Pancreas (tissue), 10 donors: ENCODE measurements at regions not wholly inside any gene's neighbourhood (a gene's known extent, or its start where the extent isn't known, plus 50 kb on each side); places are given as distances from the start of the nearest gene placed in this dataset.

Experiments
- ATAC-seq, 4 donors: fragments of 200-7000 bp; cut with Tn5 transposase; one replicate each; pipeline versions ENCODE4 v1.8.0 to v1.9.1; 2020; ENCODE audit warnings: mild to moderate bottlenecking in 4 of 4, moderate library complexity in 4 of 4
- DNase-seq, 6 donors: peaks; one replicate each; pipeline ENCODE4 v3.0.0-alpha.2; 2020
- FAIRE-seq: peaks from 2 replicates; lab custom pipeline; 2012; peaks lifted over from hg19 to GRCh38; lab: Jason Lieb, UNC
- H3K27ac ChIP-seq, 4 donors: fragments of 200-600 bp; sonication (generic); 1 replicate in 3 of 4; 2 replicates in 1 of 4; pipeline versions ENCODE4 v1.5.0 to v1.8.0; 2020
- H3K27me3 ChIP-seq, 4 donors: fragments of 200-600 bp; one replicate each; pipeline ENCODE4 v1.8.0; 2021
- H3K36me3 ChIP-seq, 3 donors: fragments of 200-600 bp; sonication (generic) in 1 of 3; one replicate each; pipeline versions ENCODE4 v1.5.0 to v1.8.0; 2020 to 2021
- H3K4me1 ChIP-seq, 3 donors: fragments of 200-600 bp; one replicate each; pipeline ENCODE4 v1.8.0; 2021
- H3K4me3 ChIP-seq, 4 donors: fragments of 200-600 bp; sonication (generic) in 2 of 4; one replicate each; pipeline versions ENCODE4 v1.5.0 to v1.8.0; 2020 to 2021
- H3K9me3 ChIP-seq, 4 donors: fragments of 200-600 bp; one replicate each; pipeline ENCODE4 v1.8.0; 2021
- WGBS, 2 donors: extraction: QIAGEN DNeasy Blood & Tissue Kit; methylation state at CpG; one replicate each; pipeline ENCODE4 v1.1.7; 2013; 5-methylcytosine and 5-hydroxymethylcytosine counted together
- intact Hi-C, 3 donors: fragments of 100-400 bp; cut with DNase I; formaldehyde crosslinking; loops; one replicate each; pipeline versions ENCODE4 v1.11.1 to v1.14.2; 2022
- TF ChIP-seq, protein P1 (sequence below), 4 donors: fragments of 200-600 bp; sonication (generic) in 3 of 4; IDR thresholded peaks; one replicate each; pipeline versions ENCODE4 v1.5.0 to v1.8.0; 2021; ENCODE audit warnings: antibody characterized with exemption in 4 of 4
- donor health status: healthy with polysubstance abuse.
- donor health status: DM: no; HTN: no; CAD: no; lungs with moderate emphysema.
- donor health status: DM: no; HTN: no; CAD: no.
- donor health status: control.
- donor health status: control.
- donor health status: Bipolar disorder and iron deficiency.
- donor health status: DM: yes; HTN: yes; CAD: no.
- donor health status: DM: no; HTN: no; CAD: no.
- donor health status: DM: no; HTN: no; CAD: no.
- donor health status: DM: yes; HTN: yes; CAD: no.

DNA sequence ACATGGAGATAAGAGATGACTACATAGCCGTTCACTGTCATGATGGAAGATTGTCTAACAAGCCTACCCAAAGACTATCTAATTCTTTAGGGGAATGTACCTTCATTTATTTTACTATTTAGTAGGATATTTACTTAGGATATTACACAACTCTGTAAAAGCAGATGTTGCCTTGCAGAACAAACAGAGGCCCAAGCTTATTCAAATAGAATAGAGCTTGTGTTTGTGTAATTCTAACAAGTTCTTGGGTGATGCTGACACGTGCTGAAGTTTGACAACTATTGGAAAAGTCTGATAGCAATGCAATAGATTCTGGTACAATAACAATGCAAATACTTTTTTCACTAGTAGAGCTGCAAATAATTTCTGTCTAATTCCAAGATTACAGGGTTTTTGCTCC, 447.6 kb downstream of the TOX3 start:
- WGBS, 2 donors = 26 to 28% methylated on average over 2 of the region's 2 CpGs
- TF ChIP-seq, protein P1, sequence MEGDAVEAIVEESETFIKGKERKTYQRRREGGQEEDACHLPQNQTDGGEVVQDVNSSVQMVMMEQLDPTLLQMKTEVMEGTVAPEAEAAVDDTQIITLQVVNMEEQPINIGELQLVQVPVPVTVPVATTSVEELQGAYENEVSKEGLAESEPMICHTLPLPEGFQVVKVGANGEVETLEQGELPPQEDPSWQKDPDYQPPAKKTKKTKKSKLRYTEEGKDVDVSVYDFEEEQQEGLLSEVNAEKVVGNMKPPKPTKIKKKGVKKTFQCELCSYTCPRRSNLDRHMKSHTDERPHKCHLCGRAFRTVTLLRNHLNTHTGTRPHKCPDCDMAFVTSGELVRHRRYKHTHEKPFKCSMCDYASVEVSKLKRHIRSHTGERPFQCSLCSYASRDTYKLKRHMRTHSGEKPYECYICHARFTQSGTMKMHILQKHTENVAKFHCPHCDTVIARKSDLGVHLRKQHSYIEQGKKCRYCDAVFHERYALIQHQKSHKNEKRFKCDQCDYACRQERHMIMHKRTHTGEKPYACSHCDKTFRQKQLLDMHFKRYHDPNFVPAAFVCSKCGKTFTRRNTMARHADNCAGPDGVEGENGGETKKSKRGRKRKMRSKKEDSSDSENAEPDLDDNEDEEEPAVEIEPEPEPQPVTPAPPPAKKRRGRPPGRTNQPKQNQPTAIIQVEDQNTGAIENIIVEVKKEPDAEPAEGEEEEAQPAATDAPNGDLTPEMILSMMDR (IDR thresholded peaks at IDR 0.05) = no peak
- no peaks in the 10 kb centered on the region for H3K36me3 ChIP-seq
- DNase-seq (no peak), FAIRE-seq (no peak), ATAC-seq (peak in 2 of 4 donors; percentile 18 to 51)
- H3K4me1 ChIP-seq = no peaks in the 10 kb centered on the region
- intact Hi-C loops = no loop called here
- H3K9me3 ChIP-seq = no peaks in the 10 kb centered on the region
- no peak overlapping the region for H3K4me3 ChIP-seq
- H3K27ac ChIP-seq = no peak overlapping the region
- no peaks in the 10 kb centered on the region for H3K27me3 ChIP-seq

DNA sequence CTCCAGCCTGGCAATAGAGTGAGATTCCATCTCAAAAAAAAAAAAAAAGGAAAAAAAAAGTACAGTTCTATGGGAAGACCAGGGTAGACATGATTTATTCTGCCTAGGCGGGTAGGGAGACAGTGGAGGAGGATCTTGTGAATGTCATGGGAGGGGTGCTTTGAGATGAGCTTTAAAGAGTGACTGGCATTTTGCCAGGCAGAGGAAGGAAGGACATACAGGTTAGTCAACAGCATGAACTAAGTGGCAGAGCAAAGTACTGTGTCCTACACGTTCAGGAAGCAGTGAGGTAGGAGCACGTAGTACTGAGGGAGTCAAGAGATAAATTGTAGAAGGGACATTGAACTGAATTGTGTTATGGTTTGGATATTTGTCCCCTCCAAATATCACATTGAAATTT, 451.5 kb downstream of the TOX3 start:
- ATAC-seq (no peak), DNase-seq (no peak), FAIRE-seq (no peak)
- TF ChIP-seq, protein P1 (IDR thresholded peaks at IDR 0.05) = no peak
- 70 to 79% methylated on average over 3 of the region's 3 CpGs for WGBS, 2 donors
- Histone ChIP-seq H3K4me1 (no peaks in the 10 kb centered on the region), H3K9me3 (no peaks in the 10 kb centered on the region), H3K36me3 (no peaks in the 10 kb centered on the region), H3K27me3 (no peaks in the 10 kb centered on the region), H3K4me3 (no peak overlapping the region), H3K27ac (no peak overlapping the region)
- intact Hi-C loops = no loop called here

DNA sequence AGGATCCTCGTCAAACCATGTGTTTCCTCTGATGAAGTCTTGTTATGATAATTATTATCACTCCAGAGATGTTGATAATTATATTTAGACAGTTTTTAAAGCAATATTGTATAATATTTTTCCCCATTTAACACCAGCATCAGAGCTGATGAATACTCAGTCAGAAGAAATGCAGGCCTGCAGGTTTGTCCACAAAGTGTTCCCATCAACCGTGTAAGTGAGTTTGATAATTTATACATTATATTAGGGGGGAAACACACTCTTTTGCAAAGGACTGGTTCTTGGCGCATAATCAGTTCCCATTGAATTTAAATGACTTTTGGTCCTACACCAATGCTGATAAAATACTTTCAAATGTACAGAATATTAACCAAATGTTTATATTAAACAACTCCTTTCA, 454.8 kb downstream of the TOX3 start:
- Histone ChIP-seq H3K36me3 (no peaks in the 10 kb centered on the region), H3K4me3 (no peak overlapping the region), H3K27me3 (peaks cover 0 to 3% (median 0%) of the 10 kb centered on the region in 4 donors), H3K9me3 (no peaks in the 10 kb centered on the region), H3K27ac (no peak overlapping the region), H3K4me1 (no peaks in the 10 kb centered on the region)
- intact Hi-C loops = no loop called here
- WGBS, 2 donors = 77 to 86% methylated on average over 3 of the region's 3 CpGs
- no peak for ATAC-seq
- no peak for FAIRE-seq
- TF ChIP-seq, protein P1 (IDR thresholded peaks at IDR 0.05) = no peak
- DNase-seq = no peak

DNA sequence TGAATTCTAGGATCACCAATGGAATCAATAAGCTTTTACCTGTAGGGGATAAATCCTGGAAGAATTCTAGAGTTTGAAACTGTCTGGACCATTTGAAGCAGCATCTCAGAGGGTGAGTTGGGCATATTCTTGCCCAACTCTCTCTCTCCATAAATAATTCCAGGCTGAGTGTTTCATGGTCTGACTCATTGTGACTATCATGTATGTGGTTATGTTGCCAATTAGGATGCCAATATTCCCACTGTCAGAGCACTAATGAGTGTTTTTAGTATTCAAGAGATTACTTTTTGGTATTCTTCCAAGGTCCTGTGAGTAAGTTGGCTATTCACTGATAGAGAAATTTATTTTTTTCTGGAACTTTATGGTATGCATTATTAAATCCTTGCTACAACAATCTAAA, 456.9 kb downstream of the TOX3 start:
- FAIRE-seq (no peak), DNase-seq (no peak), ATAC-seq (no peak)
- TF ChIP-seq, protein P1 (IDR thresholded peaks at IDR 0.05) = no peak
- H3K27me3 ChIP-seq = peaks cover 0 to 6% (median 0%) of the 10 kb centered on the region in 4 donors
- H3K36me3 ChIP-seq = no peaks in the 10 kb centered on the region
- H3K9me3 ChIP-seq = no peaks in the 10 kb centered on the region
- no peak overlapping the region for H3K4me3 ChIP-seq
- no peak overlapping the region for H3K27ac ChIP-seq
- intact Hi-C loops = no loop called here
- no peaks in the 10 kb centered on the region for H3K4me1 ChIP-seq

DNA sequence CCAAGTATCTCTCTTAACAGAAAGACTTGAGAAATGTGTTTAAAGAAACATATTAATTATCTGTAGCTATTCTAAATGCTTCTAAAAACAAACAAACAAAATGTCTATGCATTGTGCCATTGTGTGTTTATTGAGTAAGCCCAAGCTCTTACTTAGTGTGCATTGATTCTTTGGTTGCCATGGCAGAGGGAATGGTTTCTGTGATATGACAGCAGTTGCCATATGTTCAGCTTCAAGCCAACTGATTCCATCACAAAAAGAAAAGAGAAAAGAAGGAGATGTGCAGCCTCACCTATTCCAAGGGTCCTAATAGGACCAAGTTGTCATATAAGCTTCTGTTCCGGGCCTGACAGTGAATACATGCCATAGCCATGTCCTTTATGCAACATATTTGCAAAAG, 457.5 kb downstream of the TOX3 start:
- Histone ChIP-seq H3K27ac (no peak overlapping the region), H3K4me3 (no peak overlapping the region), H3K9me3 (no peaks in the 10 kb centered on the region), H3K36me3 (no peaks in the 10 kb centered on the region), H3K4me1 (no peaks in the 10 kb centered on the region), H3K27me3 (peaks cover 0 to 6% (median 0%) of the 10 kb centered on the region in 4 donors)
- intact Hi-C loops = no loop called here
- TF ChIP-seq, protein P1 (IDR thresholded peaks at IDR 0.05) = no peak
- FAIRE-seq (no peak), ATAC-seq (no peak), DNase-seq (no peak)
- whole genome bisulfite sequencing, 2 donors = 80 to 88% methylated on average over 1 of the region's 1 CpG
